ENCODE measurements at regions not wholly inside any gene's neighbourhood (a gene's known extent, or its start where the extent isn't known, plus 50 kb on each side); places are given as distances from the start of the nearest gene placed in this dataset.

DNA sequence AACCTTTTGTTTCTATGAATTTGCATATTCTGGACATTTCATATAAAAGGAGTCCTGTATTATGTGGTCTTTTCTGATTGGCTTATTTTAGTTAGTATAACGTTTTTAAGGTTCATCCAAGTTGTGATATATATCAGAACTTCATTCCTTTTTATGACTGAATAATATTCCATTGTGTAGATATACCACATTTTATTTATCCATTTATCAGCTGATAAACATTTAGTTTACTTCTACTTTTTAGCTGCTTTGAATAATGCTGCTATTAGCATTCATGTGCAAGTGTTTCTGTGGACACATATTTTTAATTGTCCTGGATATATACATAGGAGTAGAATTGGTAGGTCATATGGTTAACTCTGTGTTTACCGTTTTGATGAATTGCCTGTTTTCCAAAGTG lies 498.5 kb upstream of the ADAMTS9 start:
- 85 to 89% methylated on average over 2 of the region's 2 CpGs for WGBS, 2 donors
- no peak for TF ChIP-seq POLR2A (IDR thresholded peaks at IDR 0.05)
- TF ChIP-seq, protein P1, sequence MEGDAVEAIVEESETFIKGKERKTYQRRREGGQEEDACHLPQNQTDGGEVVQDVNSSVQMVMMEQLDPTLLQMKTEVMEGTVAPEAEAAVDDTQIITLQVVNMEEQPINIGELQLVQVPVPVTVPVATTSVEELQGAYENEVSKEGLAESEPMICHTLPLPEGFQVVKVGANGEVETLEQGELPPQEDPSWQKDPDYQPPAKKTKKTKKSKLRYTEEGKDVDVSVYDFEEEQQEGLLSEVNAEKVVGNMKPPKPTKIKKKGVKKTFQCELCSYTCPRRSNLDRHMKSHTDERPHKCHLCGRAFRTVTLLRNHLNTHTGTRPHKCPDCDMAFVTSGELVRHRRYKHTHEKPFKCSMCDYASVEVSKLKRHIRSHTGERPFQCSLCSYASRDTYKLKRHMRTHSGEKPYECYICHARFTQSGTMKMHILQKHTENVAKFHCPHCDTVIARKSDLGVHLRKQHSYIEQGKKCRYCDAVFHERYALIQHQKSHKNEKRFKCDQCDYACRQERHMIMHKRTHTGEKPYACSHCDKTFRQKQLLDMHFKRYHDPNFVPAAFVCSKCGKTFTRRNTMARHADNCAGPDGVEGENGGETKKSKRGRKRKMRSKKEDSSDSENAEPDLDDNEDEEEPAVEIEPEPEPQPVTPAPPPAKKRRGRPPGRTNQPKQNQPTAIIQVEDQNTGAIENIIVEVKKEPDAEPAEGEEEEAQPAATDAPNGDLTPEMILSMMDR (IDR thresholded peaks at IDR 0.05), result no peak
- H3K9me3 ChIP-seq, result no peaks in the 10 kb centered on the region

DNA sequence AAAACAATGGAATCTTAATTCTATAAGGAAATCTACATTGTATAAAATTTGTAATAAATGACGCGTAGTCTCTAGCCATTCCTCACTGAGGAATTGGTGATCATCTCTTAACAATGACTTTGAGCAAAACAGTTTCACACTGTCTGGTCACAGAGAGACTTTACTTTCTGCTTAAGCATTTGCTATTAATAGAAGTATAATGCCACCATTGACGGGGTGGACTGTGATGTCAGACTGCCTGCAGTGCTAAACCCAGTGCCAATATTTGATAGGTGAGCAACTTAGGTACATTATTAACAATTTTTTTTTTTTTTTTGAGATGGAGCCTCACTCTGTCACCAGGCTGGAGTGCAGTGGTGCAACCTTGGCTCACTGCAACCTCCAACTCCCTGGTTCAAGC lies 494.9 kb upstream of the ADAMTS9 start:
- WGBS, 2 donors, result 75 to 97% methylated on average over 3 of the region's 3 CpGs
- no peaks in the 10 kb centered on the region for H3K27me3 ChIP-seq
- no peak for DNase-seq
- no peaks in the 10 kb centered on the region for H3K9me3 ChIP-seq
- H3K4me1 ChIP-seq, result no peaks in the 10 kb centered on the region
- no peak for TF ChIP-seq POLR2A (IDR thresholded peaks at IDR 0.05)
- TF ChIP-seq, protein P1 (IDR thresholded peaks at IDR 0.05), result no peak
- H3K36me3 ChIP-seq, result no peaks in the 10 kb centered on the region
- H3K4me3 ChIP-seq (replicated peaks in 1 of 3), result no peak overlapping the region
- no peak overlapping the region for H3K27ac ChIP-seq
- intact Hi-C loops (cut with DNase I), result no loop called here

More for the DNA sequence above, 498.5 kb upstream of the ADAMTS9 start:
- H3K27me3 ChIP-seq, result no peaks in the 10 kb centered on the region
- no peak overlapping the region for H3K4me3 ChIP-seq (replicated peaks in 1 of 3)
- H3K4me1 ChIP-seq, result no peaks in the 10 kb centered on the region
- intact Hi-C loops (cut with DNase I), result no loop called here
- no peak for DNase-seq
- H3K36me3 ChIP-seq, result no peaks in the 10 kb centered on the region
- no peak overlapping the region for H3K27ac ChIP-seq

DNA sequence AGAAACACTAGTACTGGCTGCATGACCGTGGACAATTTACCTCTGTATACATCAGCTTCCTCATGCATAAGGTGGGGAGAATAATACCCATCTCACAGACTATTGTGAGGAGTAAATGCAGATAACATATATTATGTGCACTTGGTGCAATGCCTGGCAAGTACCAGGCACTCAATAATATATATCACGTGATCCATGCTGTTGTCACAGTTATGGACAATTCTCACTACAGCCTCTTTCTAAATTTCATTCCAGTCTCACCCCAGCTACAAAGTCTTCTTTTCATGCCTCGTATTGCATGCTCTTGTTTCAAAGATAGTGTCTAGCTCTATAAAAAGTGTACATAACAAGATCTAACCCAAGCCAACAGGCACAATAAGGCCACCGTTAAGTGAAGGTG lies 494.3 kb upstream of the ADAMTS9 start:
- Histone ChIP-seq H3K4me3 (replicated peaks in 1 of 3) (no peak overlapping the region), H3K4me1 (no peaks in the 10 kb centered on the region), H3K27ac (peak overlapping the region in 1 of 3 donors; percentile 6), H3K9me3 (no peaks in the 10 kb centered on the region), H3K27me3 (no peaks in the 10 kb centered on the region), H3K36me3 (no peaks in the 10 kb centered on the region)
- intact Hi-C loops (cut with DNase I), result no loop called here
- TF ChIP-seq, protein P1 (IDR thresholded peaks at IDR 0.05), result no peak
- no peak for TF ChIP-seq POLR2A (IDR thresholded peaks at IDR 0.05)
- WGBS, 2 donors, result 84 to 85% methylated on average over 4 of the region's 4 CpGs
- no peak for DNase-seq

DNA sequence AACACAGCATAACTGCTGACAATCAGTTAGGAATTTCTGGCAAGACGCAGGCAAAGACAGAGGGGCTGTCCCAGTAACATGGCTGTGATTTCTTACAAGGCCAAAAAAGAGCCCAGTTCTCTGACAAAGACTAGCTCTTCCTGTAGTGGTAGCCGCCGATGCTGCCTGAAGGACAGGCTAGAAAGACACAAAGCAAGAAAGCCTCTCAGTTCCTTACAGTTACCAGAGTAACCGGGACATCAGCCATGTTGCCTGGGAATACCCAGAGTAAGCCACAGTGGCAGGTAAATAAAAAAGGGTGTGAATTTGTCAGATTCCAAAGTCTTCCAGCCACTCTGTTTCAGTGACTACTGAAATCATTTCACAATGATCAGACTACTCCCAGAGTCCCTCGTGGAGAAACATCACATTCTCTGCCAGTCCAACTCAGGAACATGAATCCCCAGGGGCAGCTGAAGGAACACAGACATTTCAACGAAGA lies 493.6 kb upstream of the ADAMTS9 start:
- Histone ChIP-seq H3K9me3 (no peaks in the 10 kb centered on the region), H3K4me1 (no peaks in the 10 kb centered on the region), H3K27ac (peak overlapping the region in 1 of 3 donors; percentile 6), H3K27me3 (no peaks in the 10 kb centered on the region), H3K4me3 (replicated peaks in 1 of 3) (no peak overlapping the region), H3K36me3 (no peaks in the 10 kb centered on the region)
- WGBS, 2 donors, result 55 to 75% methylated on average over 6 of the region's 6 CpGs
- TF ChIP-seq, protein P1 (IDR thresholded peaks at IDR 0.05), result no peak
- intact Hi-C loops (cut with DNase I), result no loop called here
- no peak for DNase-seq

DNA sequence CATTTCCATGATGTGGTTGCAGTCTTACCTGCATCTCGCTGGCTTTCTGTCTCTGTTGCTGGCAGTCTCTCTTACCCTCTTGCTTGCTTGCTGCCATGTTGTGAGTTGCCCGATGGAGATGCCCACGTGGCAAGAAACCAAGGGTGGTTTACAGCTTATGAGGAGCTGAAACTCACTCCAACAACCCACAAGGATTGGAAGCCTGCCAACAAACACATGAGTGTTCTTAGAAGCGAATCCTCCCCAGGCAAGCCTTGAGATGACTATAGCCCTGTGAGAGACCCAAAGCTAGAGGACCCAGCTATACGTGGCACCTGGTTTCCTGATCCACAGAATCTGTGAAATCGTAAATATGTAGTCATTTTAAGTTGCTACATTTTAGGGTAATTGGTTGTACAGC lies 490.9 kb upstream of the ADAMTS9 start:
- WGBS, 2 donors, result 48 to 70% methylated on average over 6 of the region's 6 CpGs
- intact Hi-C loops (cut with DNase I), result no loop called here
- H3K4me1 ChIP-seq, result no peaks in the 10 kb centered on the region

DNA sequence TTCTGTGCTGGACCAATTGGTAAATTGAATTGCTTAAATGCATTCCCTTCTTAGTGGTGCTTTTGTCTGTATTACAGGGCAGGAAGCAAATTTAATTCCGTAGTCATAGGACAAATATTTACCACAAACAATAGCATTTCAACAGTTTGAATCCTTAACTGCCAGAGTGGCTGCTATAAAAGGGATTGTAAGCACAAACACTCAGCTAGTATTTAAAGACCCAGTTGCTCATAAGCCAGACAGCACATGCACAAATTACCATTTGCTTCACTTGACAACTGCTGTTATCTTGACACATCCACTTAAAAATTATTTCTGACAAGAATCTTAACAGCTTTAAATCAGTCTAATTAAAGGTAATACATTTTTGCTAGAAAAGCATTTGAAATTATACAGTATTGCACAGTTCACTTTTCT lies 490.2 kb upstream of the ADAMTS9 start:
- no peaks in the 10 kb centered on the region for H3K36me3 ChIP-seq
- TF ChIP-seq POLR2A (IDR thresholded peaks at IDR 0.05), result no peak
- TF ChIP-seq, protein P1 (IDR thresholded peaks at IDR 0.05), result no peak
- H3K4me1 ChIP-seq, result no peaks in the 10 kb centered on the region
- no peak overlapping the region for H3K4me3 ChIP-seq (replicated peaks in 1 of 3)
- 67 to 70% methylated on average over 1 of the region's 1 CpG for WGBS, 2 donors
- no peaks in the 10 kb centered on the region for H3K27me3 ChIP-seq
- DNase-seq, result no peak
- H3K9me3 ChIP-seq, result no peaks in the 10 kb centered on the region
- H3K27ac ChIP-seq, result no peak overlapping the region
- intact Hi-C loops (cut with DNase I), result no loop called here

More for the DNA sequence above, 490.9 kb upstream of the ADAMTS9 start:
- Histone ChIP-seq H3K36me3 (no peaks in the 10 kb centered on the region), H3K27me3 (no peaks in the 10 kb centered on the region), H3K9me3 (no peaks in the 10 kb centered on the region), H3K4me3 (replicated peaks in 1 of 3) (no peak overlapping the region), H3K27ac (no peak overlapping the region)
- no peak for TF ChIP-seq POLR2A (IDR thresholded peaks at IDR 0.05)
- peak; percentile 4 to 14 for DNase-seq

Measured in thyroid gland (tissue), 4 donors.